Endothelial cell of umbilical vein (primary cell): ENCODE measurements at regions not wholly inside any gene's neighbourhood (a gene's known extent, or its start where the extent isn't known, plus 50 kb on each side); places are given as distances from the start of the nearest gene placed in this dataset.

Experiments used
- BruUV-seq: library from RNA; stranded (reverse); fragments of 400-500 nt; replicated peaks from 2 replicates; lab custom pipeline; 2021; lab: Mats Ljungman, UMichigan
- CTCF ChIA-PET: fragments of 300-600, 350-600 bp; sonication (Branson Sonifier 250); formaldehyde crosslinking; loops from one replicate; lab custom pipeline; 2021; ENCODE audit warnings: antibody characterized with exemption, inconsistent platforms; lab: Charles Lee
- POLR2A ChIA-PET: fragments of 300-600, 350-600 bp; sonication (Branson Sonifier 250); formaldehyde crosslinking; loops from one replicate; lab custom pipeline; 2021; ENCODE audit warnings: antibody characterized with exemption, inconsistent platforms; lab: Charles Lee
- DNase-seq: peaks from one replicate; pipeline ENCODE4 v3.0.0-alpha.2; 2011; ENCODE audit warnings: low read depth, low spot score
- FAIRE-seq: peaks from 2 replicates; lab custom pipeline; 2011; peaks lifted over from hg19 to GRCh38; lab: Jason Lieb, UNC
- H2AFZ ChIP-seq: 2 replicates; pipeline ENCODE4 v1.6.0; 2012; ENCODE audit warnings: low read depth, low read length, control low read depth, inconsistent platforms
- H3K27ac ChIP-seq: 2 replicates; pipeline ENCODE4 v1.5.1; 2011; ENCODE audit warnings: low read depth, mild to moderate bottlenecking, control low read depth, low read length, moderate library complexity; ENCODE audit not compliant: insufficient read depth
- H3K27me3 ChIP-seq, 2 experiments: 2 replicates each; pipeline versions ENCODE4 v1.6.0 to v1.6.1; 2011; ENCODE audit warnings: low read length in 2 of 2, mixed read lengths in 1 of 2; ENCODE audit not compliant: control insufficient read depth in 2 of 2, insufficient read depth in 2 of 2
- H3K36me3 ChIP-seq, 2 experiments: 2 replicates in 1 of 2; 3 replicates in 1 of 2; pipeline ENCODE4 v1.5.1; 2011; ENCODE audit warnings: low read length in 2 of 2, mild to moderate bottlenecking in 1 of 2, moderate library complexity in 1 of 2; ENCODE audit not compliant: control insufficient read depth in 2 of 2, insufficient read depth in 2 of 2; ENCODE audit errors: extremely low read depth in 1 of 2
- H3K4me1 ChIP-seq: 3 replicates; pipeline ENCODE4 v1.5.1; 2011; ENCODE audit warnings: mild to moderate bottlenecking, low read length; ENCODE audit not compliant: control insufficient read depth, insufficient read depth; ENCODE audit errors: extremely low read depth
- H3K4me2 ChIP-seq: 2 replicates; pipeline ENCODE4 v1.6.1; 2011; ENCODE audit warnings: low read length, control low read depth, mixed read lengths; ENCODE audit not compliant: insufficient read depth
- H3K4me3 ChIP-seq, 3 experiments: fragments of 200-600 bp in 1 of 3; sonication (generic), shearing (Covaris generic) in 1 of 3; replicated peaks in 1 of 3; 2 replicates each; pipeline ENCODE4 v1.5.1; 2011 to 2016; ENCODE audit warnings: control low read depth in 3 of 3, low read length in 3 of 3, mild to moderate bottlenecking in 2 of 3, inconsistent platforms in 1 of 3, low read depth in 1 of 3, moderate library complexity in 1 of 3; ENCODE audit not compliant: insufficient read depth in 1 of 3
- H3K79me2 ChIP-seq: 2 replicates; pipeline ENCODE4 v1.6.0; 2012; ENCODE audit warnings: low read length, inconsistent platforms; ENCODE audit not compliant: control insufficient read depth, insufficient read depth
- H3K9ac ChIP-seq: replicated peaks from 2 replicates; pipeline ENCODE3; 2011; ENCODE audit warnings: low read length, control low read depth; ENCODE audit not compliant: insufficient read depth; ENCODE audit errors: extremely low read depth
- H3K9me1 ChIP-seq: replicated peaks from 3 replicates; pipeline ENCODE4 v1.6.0; 2011; ENCODE audit warnings: mild to moderate bottlenecking, low read length; ENCODE audit not compliant: control insufficient read depth, insufficient read depth; ENCODE audit errors: extremely low read depth
- H3K9me3 ChIP-seq: replicated peaks from 2 replicates; pipeline ENCODE4 v1.5.1; 2012; ENCODE audit warnings: low read length, inconsistent platforms; ENCODE audit not compliant: control insufficient read depth, insufficient read depth
- H4K20me1 ChIP-seq: replicated peaks from 2 replicates; pipeline ENCODE3; 2011; ENCODE audit warnings: mild to moderate bottlenecking, low read length; ENCODE audit not compliant: control insufficient read depth, insufficient read depth; ENCODE audit errors: extremely low read depth
- EZH2 ChIP-seq: IDR thresholded peaks from 2 replicates; pipeline ENCODE4 v1.6.1; 2012; ENCODE audit warnings: borderline replicate concordance, low read depth, mild to moderate bottlenecking, moderate library complexity, low read length, inconsistent platforms; ENCODE audit not compliant: severe bottlenecking
- GATA2 ChIP-seq: IDR thresholded peaks from 2 replicates; pipeline ENCODE4 v1.7.0; 2011; ENCODE audit warnings: low read depth, mild to moderate bottlenecking, moderate library complexity, mixed read lengths, low read length; ENCODE audit not compliant: insufficient read length, insufficient read depth
- JUN ChIP-seq: IDR thresholded peaks from 2 replicates; pipeline ENCODE4 v1.6.1; 2011; ENCODE audit warnings: borderline replicate concordance, low read depth; ENCODE audit not compliant: insufficient read length, insufficient read depth
- POLR2A ChIP-seq: IDR thresholded peaks from 2 replicates; pipeline ENCODE4 v1.6.1; 2012; ENCODE audit warnings: low read depth, mild to moderate bottlenecking, control low read depth, low read length
- dilution Hi-C: fragments of 300-500 bp; cut with MboI; formaldehyde crosslinking; loops from one replicate; pipeline ENCODE4 v1.15.0; 2019; ENCODE audit warnings: low sequenced_read_pairs; ENCODE audit not compliant: extremely low pct_ligation_motif_present
- intact Hi-C: fragments of 100-400 bp; cut with micrococcal nuclease; formaldehyde crosslinking; loops from one replicate; pipeline ENCODE4 v1.10.0; 2022

- Histone ChIP-seq H3K9me3 (peaks cover 1% of the 10 kb centered on the region), H2AFZ (no peak overlapping the region), H3K9ac (no peak overlapping the region), H3K36me3 (no peaks in the 10 kb centered on the region), H3K4me1 (no peaks in the 10 kb centered on the region), H3K4me3 (no peak overlapping the region), H4K20me1 (no peaks in the 10 kb centered on the region), H3K27ac (no peak overlapping the region), H3K79me2 (no peaks in the 10 kb centered on the region), H3K4me2 (no peak overlapping the region), H3K27me3 (no peaks in the 10 kb centered on the region), H3K9me1 (no peaks in the 10 kb centered on the region)
- TF ChIP-seq EZH2: no peak
- TF ChIP-seq POLR2A: no peak
- no peak for TF ChIP-seq GATA2
- DNase-seq: no peak
- dilution Hi-C loops (no loop called here), intact Hi-C loops (no loop called here)
- no peak for FAIRE-seq
- BruUV-seq: no TSS peak
- POLR2A ChIA-PET: no interaction called here
- CTCF ChIA-PET: no interaction called here
Measured at GRCh38 chr7:125930848-125931247, 1001.2 kb upstream of the POT1 start.

- Histone ChIP-seq H3K4me2 (no peak overlapping the region), H3K79me2 (no peaks in the 10 kb centered on the region)
- no peak for FAIRE-seq
Measured at GRCh38 chr7:125927556-125927955, 997.9 kb upstream of the POT1 start.

More at GRCh38 chr7:125927556-125927955, 997.9 kb upstream of the POT1 start:
- H3K36me3 ChIP-seq: no peaks in the 10 kb centered on the region
- no peak for DNase-seq
- H4K20me1 ChIP-seq: no peaks in the 10 kb centered on the region
- POLR2A ChIA-PET: no interaction called here
- dilution Hi-C loops: no loop called here
- intact Hi-C loops: no loop called here
- no TSS peak for BruUV-seq
- TF ChIP-seq POLR2A (no peak), GATA2 (no peak), JUN (no peak)
- H2AFZ ChIP-seq: no peak overlapping the region
- H3K27ac ChIP-seq: no peak overlapping the region
- no peaks in the 10 kb centered on the region for H3K4me1 ChIP-seq
- H3K9me3 ChIP-seq: no peaks in the 10 kb centered on the region
- H3K27me3 ChIP-seq: no peaks in the 10 kb centered on the region
- H3K9me1 ChIP-seq: no peaks in the 10 kb centered on the region
- H3K4me3 ChIP-seq: no peak overlapping the region
- H3K9ac ChIP-seq: no peak overlapping the region
- CTCF ChIA-PET: no interaction called here
